SK-N-MC (cell line): ENCODE measurements at regions not wholly inside any gene's neighbourhood (a gene's known extent, or its start where the extent isn't known, plus 50 kb on each side); places are given as distances from the start of the nearest gene placed in this dataset.
"Not testable (repeated sequence)": the region's sequence is repeated elsewhere in the genome, so short reads cannot be mapped to it uniquely, and the experiment has no call there.

ENCODE experiments used
- EZH2 ChIP-seq: fragments of 200-600 bp; sonication (generic); IDR thresholded peaks from one replicate; pipeline ENCODE4 v1.6.1; 2017; ENCODE audit warnings: antibody characterized with exemption
- FOXP2 ChIP-seq: optimal IDR thresholded peaks from 2 replicates; pipeline ENCODE3; 2011; ENCODE audit warnings: mild to moderate bottlenecking, moderate library complexity; ENCODE audit not compliant: insufficient read depth; ENCODE audit errors: extremely low read length, control extremely low read depth
- POLR2AphosphoS5 ChIP-seq: IDR thresholded peaks from 2 replicates; pipeline ENCODE4 v1.6.1; 2012; ENCODE audit warnings: mild to moderate bottlenecking, low read depth, low read length, borderline replicate concordance

- not testable (repeated sequence) for TF ChIP-seq EZH2, POLR2AphosphoS5, FOXP2
Observed at GRCh38 chr6:25207453-25208155, 71.6 kb upstream of the CARMIL1 start.
